ENCODE measurements at regions not wholly inside any gene's neighbourhood (a gene's known extent, or its start where the extent isn't known, plus 50 kb on each side); places are given as distances from the start of the nearest gene placed in this dataset.

GRCh38 chr6:133820208-133820607, 68.7 kb upstream of the TCF21 start:
- TF ChIP-seq CTCF (IDR thresholded peaks at IDR 0.05) (no peak), POLR2A (IDR thresholded peaks at IDR 0.05) (no peak), POLR2AphosphoS5 (IDR thresholded peaks at IDR 0.05) (no peak)

All from sigmoid colon (tissue), 4 donors.